MM.1S (cell line): ENCODE measurements at regions not wholly inside any gene's neighbourhood (a gene's known extent, or its start where the extent isn't known, plus 50 kb on each side); places are given as distances from the start of the nearest gene placed in this dataset.

ENCODE experiments used
- CTCF ChIP-seq: fragments of 300-600 bp; sonication (generic); IDR thresholded peaks from 2 replicates; pipeline ENCODE4 v1.5.1; 2016; ENCODE audit warnings: antibody characterized with exemption, low read length, mixed read lengths
- EZH2 ChIP-seq: fragments of 300-600 bp; sonication (generic); optimal IDR thresholded peaks from 2 replicates; pipeline ENCODE3; 2017; ENCODE audit warnings: low read depth, mild to moderate bottlenecking, antibody characterized with exemption, low read length, mixed read lengths

- no peak for TF ChIP-seq EZH2
- TF ChIP-seq CTCF = no peak
These were observed 64.4 kb upstream of the VCX3A start for GRCh38 chrX:6599230-6599860.
